ENCODE measurements at regions not wholly inside any gene's neighbourhood (a gene's known extent, or its start where the extent isn't known, plus 50 kb on each side); places are given as distances from the start of the nearest gene placed in this dataset.
"Not testable (repeated sequence)": the region's sequence is repeated elsewhere in the genome, so short reads cannot be mapped to it uniquely, and the experiment has no call there.

- TF ChIP-seq POLR2A (IDR thresholded peaks at IDR 0.05) (no peak), POLR2AphosphoS5 (IDR thresholded peaks at IDR 0.05) (no peak)
- TF ChIP-seq, protein P1, sequence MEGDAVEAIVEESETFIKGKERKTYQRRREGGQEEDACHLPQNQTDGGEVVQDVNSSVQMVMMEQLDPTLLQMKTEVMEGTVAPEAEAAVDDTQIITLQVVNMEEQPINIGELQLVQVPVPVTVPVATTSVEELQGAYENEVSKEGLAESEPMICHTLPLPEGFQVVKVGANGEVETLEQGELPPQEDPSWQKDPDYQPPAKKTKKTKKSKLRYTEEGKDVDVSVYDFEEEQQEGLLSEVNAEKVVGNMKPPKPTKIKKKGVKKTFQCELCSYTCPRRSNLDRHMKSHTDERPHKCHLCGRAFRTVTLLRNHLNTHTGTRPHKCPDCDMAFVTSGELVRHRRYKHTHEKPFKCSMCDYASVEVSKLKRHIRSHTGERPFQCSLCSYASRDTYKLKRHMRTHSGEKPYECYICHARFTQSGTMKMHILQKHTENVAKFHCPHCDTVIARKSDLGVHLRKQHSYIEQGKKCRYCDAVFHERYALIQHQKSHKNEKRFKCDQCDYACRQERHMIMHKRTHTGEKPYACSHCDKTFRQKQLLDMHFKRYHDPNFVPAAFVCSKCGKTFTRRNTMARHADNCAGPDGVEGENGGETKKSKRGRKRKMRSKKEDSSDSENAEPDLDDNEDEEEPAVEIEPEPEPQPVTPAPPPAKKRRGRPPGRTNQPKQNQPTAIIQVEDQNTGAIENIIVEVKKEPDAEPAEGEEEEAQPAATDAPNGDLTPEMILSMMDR (IDR thresholded peaks at IDR 0.05) = no peak
- Histone ChIP-seq H3K4me3 (no peak overlapping the region), H3K9me3 (no peaks in the 10 kb centered on the region), H3K4me1 (no peaks in the 10 kb centered on the region), H3K27ac (no peak overlapping the region), H3K27me3 (no peaks in the 10 kb centered on the region), H3K36me3 (no peaks in the 10 kb centered on the region)
- no peak for DNase-seq (ENCODE audit: low spot score in 2 of 2)
- intact Hi-C loops (cut with DNase I; ENCODE audit: low total_unique reads) = no loop called here
Observed at GRCh38 chr3:145904138-145904537, 256.8 kb downstream of the PLOD2 start.

DNA sequence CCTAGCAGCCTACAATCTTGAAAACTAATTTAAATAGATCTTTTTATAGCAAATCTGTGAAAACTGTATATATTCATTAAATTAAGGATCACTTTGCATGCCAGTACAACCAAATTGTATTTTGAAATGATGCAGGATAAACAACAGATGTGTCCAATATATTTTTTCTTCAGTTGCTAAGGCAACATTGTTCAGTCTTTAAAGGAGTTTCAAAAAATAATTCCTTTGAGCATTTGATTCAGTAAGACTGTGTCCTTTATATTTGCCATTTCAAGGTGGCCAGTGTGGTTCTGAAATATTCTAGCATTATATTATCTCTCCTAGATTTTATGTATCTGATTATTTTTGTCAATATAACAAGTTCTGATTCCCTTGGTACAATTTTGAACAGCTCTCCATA, 254.7 kb downstream of the PLOD2 start:
- no peak for DNase-seq (ENCODE audit: low spot score in 2 of 2)
- TF ChIP-seq POLR2A (IDR thresholded peaks at IDR 0.05) (no peak), POLR2AphosphoS5 (IDR thresholded peaks at IDR 0.05) (no peak)
- TF ChIP-seq, protein P1 (IDR thresholded peaks at IDR 0.05) = no peak
- Histone ChIP-seq H3K9me3 (no peaks in the 10 kb centered on the region), H3K4me3 (no peak overlapping the region), H3K36me3 (no peaks in the 10 kb centered on the region), H3K27ac (no peak overlapping the region), H3K27me3 (no peaks in the 10 kb centered on the region), H3K4me1 (no peaks in the 10 kb centered on the region)
- intact Hi-C loops (cut with DNase I; ENCODE audit: low total_unique reads) = no loop called here

DNA sequence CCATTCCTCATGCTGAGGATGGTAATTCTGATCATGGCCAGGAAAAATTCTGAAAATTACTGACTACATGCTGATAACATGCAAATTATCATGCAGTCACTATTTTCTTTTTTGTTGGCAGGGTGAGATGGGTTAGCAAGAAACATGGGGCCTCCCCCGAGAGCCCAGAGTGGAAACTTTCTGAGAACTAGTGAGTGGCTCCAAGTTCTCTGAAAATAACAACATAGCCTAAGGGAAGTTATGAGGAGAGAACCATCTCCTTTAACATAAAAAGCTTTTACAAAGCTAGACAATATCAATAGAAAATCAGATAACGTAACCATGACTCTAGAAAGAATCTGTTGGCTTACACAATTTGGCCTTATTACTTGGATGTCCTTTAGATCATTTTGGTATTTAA, 254.2 kb downstream of the PLOD2 start:
- Histone ChIP-seq H3K27ac (no peak overlapping the region), H3K9me3 (no peaks in the 10 kb centered on the region), H3K36me3 (no peaks in the 10 kb centered on the region), H3K27me3 (no peaks in the 10 kb centered on the region), H3K4me1 (no peaks in the 10 kb centered on the region), H3K4me3 (no peak overlapping the region)
- DNase-seq (ENCODE audit: low spot score in 2 of 2) = no peak
- TF ChIP-seq, protein P1 (IDR thresholded peaks at IDR 0.05) = no peak
- TF ChIP-seq POLR2AphosphoS5 (IDR thresholded peaks at IDR 0.05) = no peak
- TF ChIP-seq POLR2A (IDR thresholded peaks at IDR 0.05) = no peak
- intact Hi-C loops (cut with DNase I; ENCODE audit: low total_unique reads) = no loop called here

GRCh38 chr3:145911016-145911415, 250.0 kb downstream of the PLOD2 start:
- Histone ChIP-seq H3K4me3 (no peak overlapping the region), H3K9me3 (no peaks in the 10 kb centered on the region), H3K36me3 (no peaks in the 10 kb centered on the region), H3K4me1 (no peaks in the 10 kb centered on the region), H3K27me3 (no peaks in the 10 kb centered on the region), H3K27ac (no peak overlapping the region)
- DNase-seq (ENCODE audit: low spot score in 2 of 2) = no peak
- intact Hi-C loops (cut with DNase I; ENCODE audit: low total_unique reads) = no loop called here
- TF ChIP-seq, protein P1 (IDR thresholded peaks at IDR 0.05) = no peak
- TF ChIP-seq POLR2AphosphoS5 (IDR thresholded peaks at IDR 0.05) (no peak), POLR2A (IDR thresholded peaks at IDR 0.05) (no peak)

GRCh38 chr3:145915787-145916186, 245.2 kb downstream of the PLOD2 start:
- intact Hi-C loops (cut with DNase I; ENCODE audit: low total_unique reads) = no loop called here
- Histone ChIP-seq H3K27me3 (no peaks in the 10 kb centered on the region), H3K9me3 (no peaks in the 10 kb centered on the region), H3K36me3 (no peaks in the 10 kb centered on the region), H3K4me3 (no peak overlapping the region), H3K27ac (no peak overlapping the region), H3K4me1 (no peaks in the 10 kb centered on the region)
- DNase-seq (ENCODE audit: low spot score in 2 of 2) = no peak
- TF ChIP-seq POLR2AphosphoS5 (IDR thresholded peaks at IDR 0.05) (no peak), POLR2A (IDR thresholded peaks at IDR 0.05) (no peak)
- TF ChIP-seq, protein P1 (IDR thresholded peaks at IDR 0.05) = no peak

GRCh38 chr3:145927736-145928135, 233.2 kb downstream of the PLOD2 start:
- DNase-seq (ENCODE audit: low spot score in 2 of 2); H3K36me3 ChIP-seq; H3K27me3 ChIP-seq; H3K27ac ChIP-seq; H3K4me1 ChIP-seq; H3K4me3 ChIP-seq; intact Hi-C loops (cut with DNase I; ENCODE audit: low total_unique reads); H3K9me3 ChIP-seq: not testable (repeated sequence)

Measured in breast epithelium (tissue), 4 donors.